PC-9 (cell line): ENCODE measurements at regions not wholly inside any gene's neighbourhood (a gene's known extent, or its start where the extent isn't known, plus 50 kb on each side); places are given as distances from the start of the nearest gene placed in this dataset.

ENCODE experiments used
- BruUV-seq: library from RNA; stranded (reverse); fragments of 400-500 nt; replicated peaks from 2 replicates; lab custom pipeline; 2021; lab: Mats Ljungman, UMichigan
- CTCF ChIA-PET: fragments of 300-600 bp; sonication (Branson Sonifier 250); formaldehyde crosslinking; loops from one replicate; lab custom pipeline; 2022; ENCODE audit warnings: antibody characterized with exemption; lab: Charles Lee
- POLR2A ChIA-PET: fragments of 300-600 bp; sonication (Branson Sonifier 250); formaldehyde crosslinking; loops from one replicate; lab custom pipeline; 2022; ENCODE audit warnings: antibody characterized with exemption; ENCODE audit not compliant: unreplicated experiment; lab: Charles Lee
- DNase-seq, 2 experiments: peaks; one replicate each; pipeline versions ENCODE4 v3.0.0 to v3.0.0-alpha.2; 2015 to 2022; ENCODE audit warnings: mixed read lengths in 1 of 2
- H2AFZ ChIP-seq: fragments of 200-600 bp; sonication (generic); 2 replicates; pipeline ENCODE4 v1.8.1; 2017; ENCODE audit warnings: antibody characterized with exemption
- H3F3A ChIP-seq: fragments of 200-600 bp; sonication (generic); 2 replicates; pipeline ENCODE4 v1.8.1; 2017; ENCODE audit warnings: antibody characterized with exemption, mild to moderate bottlenecking, low read depth; ENCODE audit not compliant: insufficient read depth
- H3K27ac ChIP-seq: fragments of 200-600 bp; sonication (generic); 2 replicates; pipeline ENCODE4 v1.6.1; 2016; ENCODE audit warnings: mixed run types
- H3K27me3 ChIP-seq: fragments of 200-600 bp; sonication (generic); 2 replicates; pipeline ENCODE4 v1.6.1; 2016; ENCODE audit warnings: low read depth, mixed run types; ENCODE audit not compliant: insufficient read depth
- H3K36me3 ChIP-seq: fragments of 200-600 bp; sonication (generic); 2 replicates; pipeline ENCODE4 v1.6.1; 2016; ENCODE audit warnings: low read depth, mixed run types
- H3K4me1 ChIP-seq: fragments of 200-600 bp; sonication (generic); replicated peaks from 2 replicates; pipeline ENCODE4 v1.6.1; 2016; ENCODE audit warnings: mixed run types; ENCODE audit not compliant: insufficient read depth
- H3K4me2 ChIP-seq: fragments of 200-600 bp; sonication (generic); 2 replicates; pipeline ENCODE4 v1.6.1; 2017; ENCODE audit warnings: mixed run types
- H3K4me3 ChIP-seq: fragments of 200-600 bp; sonication (generic); 2 replicates; pipeline ENCODE4 v1.6.1; 2016; ENCODE audit warnings: mixed run types
- H3K79me2 ChIP-seq: fragments of 200-600 bp; sonication (generic); 2 replicates; pipeline ENCODE4 v1.6.1; 2017; ENCODE audit warnings: low read depth, mixed run types
- H3K9me2 ChIP-seq: fragments of 200-600 bp; sonication (generic); 2 replicates; pipeline ENCODE4 v1.8.1; 2017; ENCODE audit warnings: mild to moderate bottlenecking; ENCODE audit not compliant: insufficient read depth
- H3K9me3 ChIP-seq: fragments of 200-600 bp; sonication (generic); 2 replicates; pipeline ENCODE4 v1.8.1; 2016; ENCODE audit warnings: low read depth; ENCODE audit not compliant: insufficient read depth
- H4K20me1 ChIP-seq: fragments of 200-600 bp; sonication (generic); 2 replicates; pipeline ENCODE4 v1.8.1; 2017; ENCODE audit not compliant: insufficient read depth
- EZH2 ChIP-seq: fragments of 200-600 bp; sonication (generic); IDR thresholded peaks from 2 replicates; pipeline ENCODE4 v1.8.0; 2017; ENCODE audit warnings: antibody characterized with exemption, low read depth
- intact Hi-C: fragments of 100-400 bp; cut with micrococcal nuclease; formaldehyde crosslinking; loops from one replicate; pipeline ENCODE4 v1.10.0; 2022; ENCODE audit not compliant: unreplicated experiment
- TF ChIP-seq, protein P1 (sequence below): fragments of 200-600 bp; sonication (generic); conservative IDR thresholded peaks from 2 replicates; pipeline ENCODE4 v1.6.1; 2017; ENCODE audit warnings: mixed run types, antibody characterized with exemption, mild to moderate bottlenecking, moderate library complexity

DNA sequence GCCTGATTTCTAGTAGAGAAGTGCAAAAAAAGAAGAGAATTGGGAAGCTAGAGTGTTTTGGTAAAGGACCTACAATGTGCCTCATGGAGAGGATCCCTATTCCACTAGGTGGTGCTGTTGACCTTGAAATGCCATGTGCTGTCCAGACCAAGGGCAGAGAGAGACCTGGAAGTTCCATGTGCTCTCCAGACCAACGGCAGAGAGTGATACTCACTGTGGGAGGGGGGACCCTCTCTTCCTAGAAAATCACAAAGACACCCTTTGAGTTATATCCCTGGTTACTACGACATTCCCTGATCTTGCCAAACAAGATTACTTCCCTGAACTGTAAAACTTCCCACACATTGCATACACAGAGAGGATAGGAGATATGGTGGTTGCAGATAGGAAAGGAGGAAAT, 212.7 kb upstream of the ZNF804B start:
- ChIA-PET CTCF (interaction anchor here (0.5 kb wide), 1 partner anchor 1714 kb away, joined by 5 read pairs; no protein-coding TSS in a partner anchor), POLR2A (no interaction called here)
- H3K27me3 ChIP-seq = no peaks in the 10 kb centered on the region
- no peaks in the 10 kb centered on the region for H3K4me1 ChIP-seq
- no peak overlapping the region for H3K4me3 ChIP-seq
- H3K27ac ChIP-seq = no peak overlapping the region
- BruUV-seq = no TSS peak
- H3K9me3 ChIP-seq = no peaks in the 10 kb centered on the region
- no peaks in the 10 kb centered on the region for H4K20me1 ChIP-seq
- H3K36me3 ChIP-seq = no peaks in the 10 kb centered on the region
- H2AFZ ChIP-seq = no peak overlapping the region
- TF ChIP-seq, protein P1, sequence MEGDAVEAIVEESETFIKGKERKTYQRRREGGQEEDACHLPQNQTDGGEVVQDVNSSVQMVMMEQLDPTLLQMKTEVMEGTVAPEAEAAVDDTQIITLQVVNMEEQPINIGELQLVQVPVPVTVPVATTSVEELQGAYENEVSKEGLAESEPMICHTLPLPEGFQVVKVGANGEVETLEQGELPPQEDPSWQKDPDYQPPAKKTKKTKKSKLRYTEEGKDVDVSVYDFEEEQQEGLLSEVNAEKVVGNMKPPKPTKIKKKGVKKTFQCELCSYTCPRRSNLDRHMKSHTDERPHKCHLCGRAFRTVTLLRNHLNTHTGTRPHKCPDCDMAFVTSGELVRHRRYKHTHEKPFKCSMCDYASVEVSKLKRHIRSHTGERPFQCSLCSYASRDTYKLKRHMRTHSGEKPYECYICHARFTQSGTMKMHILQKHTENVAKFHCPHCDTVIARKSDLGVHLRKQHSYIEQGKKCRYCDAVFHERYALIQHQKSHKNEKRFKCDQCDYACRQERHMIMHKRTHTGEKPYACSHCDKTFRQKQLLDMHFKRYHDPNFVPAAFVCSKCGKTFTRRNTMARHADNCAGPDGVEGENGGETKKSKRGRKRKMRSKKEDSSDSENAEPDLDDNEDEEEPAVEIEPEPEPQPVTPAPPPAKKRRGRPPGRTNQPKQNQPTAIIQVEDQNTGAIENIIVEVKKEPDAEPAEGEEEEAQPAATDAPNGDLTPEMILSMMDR = peak; percentile 86
- TF ChIP-seq EZH2 = no peak
- no peaks in the 10 kb centered on the region for H3K9me2 ChIP-seq
- H3K4me2 ChIP-seq = no peak overlapping the region
- no peaks in the 10 kb centered on the region for H3F3A ChIP-seq
- intact Hi-C loops = loop anchor here (1.0 to 5.0 kb wide), 4 partner anchors 304 to 1880 kb away; no protein-coding TSS in a partner anchor
- H3K79me2 ChIP-seq = no peaks in the 10 kb centered on the region
- DNase-seq = peak in 1 of 2 experiments; percentile 37

DNA sequence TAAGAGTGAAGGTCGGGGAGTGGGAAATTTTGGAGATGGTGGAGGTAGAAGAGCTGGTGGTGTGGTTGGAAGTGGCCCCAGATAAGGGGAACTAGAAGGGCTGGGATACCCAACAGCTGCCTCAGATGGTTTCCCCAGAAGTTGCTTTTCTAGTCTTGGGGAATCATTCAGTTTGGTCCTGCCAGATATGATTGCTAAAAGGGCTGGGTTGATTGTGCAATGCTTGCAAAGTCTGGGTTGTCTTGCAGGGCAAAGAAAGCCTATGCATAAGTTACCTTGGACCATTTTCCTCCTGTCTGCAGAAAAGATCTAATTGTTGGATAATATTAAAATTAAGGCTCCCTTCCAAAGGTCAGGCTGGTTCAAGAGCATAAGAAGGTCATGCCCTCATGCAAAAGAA, 213.8 kb upstream of the ZNF804B start:
- Histone ChIP-seq H3K4me2 (no peak overlapping the region), H3K36me3 (no peaks in the 10 kb centered on the region), H2AFZ (no peak overlapping the region), H3K27ac (no peak overlapping the region), H3K4me3 (no peak overlapping the region), H3K27me3 (no peaks in the 10 kb centered on the region), H3K79me2 (no peaks in the 10 kb centered on the region), H3K9me3 (no peaks in the 10 kb centered on the region), H3F3A (no peaks in the 10 kb centered on the region), H3K4me1 (no peaks in the 10 kb centered on the region), H3K9me2 (no peaks in the 10 kb centered on the region), H4K20me1 (no peaks in the 10 kb centered on the region)
- TF ChIP-seq, protein P1 = no peak
- no peak for TF ChIP-seq EZH2
- no TSS peak for BruUV-seq
- CTCF ChIA-PET = no interaction called here
- intact Hi-C loops = loop anchor here (1.0 to 5.0 kb wide), 4 partner anchors 302 to 1881 kb away; no protein-coding TSS in a partner anchor
- POLR2A ChIA-PET = no interaction called here
- no peak for DNase-seq

DNA sequence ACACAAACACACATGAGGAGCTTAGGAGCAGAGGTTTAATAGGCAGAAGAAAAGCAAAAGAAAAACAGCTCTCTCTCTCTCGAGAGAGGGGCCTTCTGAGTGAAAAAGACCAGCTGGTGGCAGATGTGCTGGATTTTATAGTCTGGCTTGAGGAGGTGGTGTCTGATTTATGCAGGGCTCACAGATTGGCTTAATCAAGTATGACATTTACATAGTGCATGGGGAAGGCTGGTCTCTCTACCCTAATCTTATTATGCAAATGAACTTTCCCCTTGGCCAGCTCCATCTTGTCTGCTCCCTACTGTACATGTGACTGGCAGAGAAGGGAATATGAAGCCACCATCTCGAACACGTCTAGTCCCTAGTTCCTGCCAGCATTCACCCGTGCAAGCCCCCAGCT, 219.5 kb upstream of the ZNF804B start:
- Histone ChIP-seq H3K27me3 (no peaks in the 10 kb centered on the region), H3K27ac (no peak overlapping the region), H3F3A (no peaks in the 10 kb centered on the region), H3K9me2 (no peaks in the 10 kb centered on the region), H4K20me1 (no peaks in the 10 kb centered on the region), H2AFZ (no peak overlapping the region), H3K36me3 (no peaks in the 10 kb centered on the region), H3K79me2 (no peaks in the 10 kb centered on the region), H3K4me3 (no peak overlapping the region), H3K4me2 (no peak overlapping the region), H3K4me1 (no peaks in the 10 kb centered on the region), H3K9me3 (no peaks in the 10 kb centered on the region)
- CTCF ChIA-PET = no interaction called here
- no peak for TF ChIP-seq EZH2
- TF ChIP-seq, protein P1 = no peak
- no TSS peak for BruUV-seq
- POLR2A ChIA-PET = no interaction called here
- DNase-seq = no peak
- intact Hi-C loops = no loop called here
